ENCODE measurements at regions not wholly inside any gene's neighbourhood (a gene's known extent, or its start where the extent isn't known, plus 50 kb on each side); places are given as distances from the start of the nearest gene placed in this dataset.

DNA sequence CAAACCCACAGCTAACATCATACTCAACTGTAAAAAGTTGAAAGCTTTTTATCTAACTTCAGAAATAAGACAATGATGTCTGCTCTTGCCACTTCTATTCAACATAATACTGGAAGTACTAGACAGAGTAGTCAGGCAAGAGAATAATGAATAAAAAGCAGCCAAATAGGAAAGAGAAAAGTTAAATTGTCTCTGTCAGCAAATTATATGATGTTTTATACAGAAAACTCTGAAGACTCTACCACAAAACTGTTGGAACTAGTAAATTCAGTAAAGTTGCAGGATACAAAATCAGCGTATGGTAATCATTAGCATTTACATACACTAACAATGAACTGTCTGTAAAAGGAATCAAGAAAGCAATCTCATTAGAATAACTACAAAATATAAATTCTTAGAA, 752.9 kb upstream of the CT83 start:
- no peak for DNase-seq

DNA sequence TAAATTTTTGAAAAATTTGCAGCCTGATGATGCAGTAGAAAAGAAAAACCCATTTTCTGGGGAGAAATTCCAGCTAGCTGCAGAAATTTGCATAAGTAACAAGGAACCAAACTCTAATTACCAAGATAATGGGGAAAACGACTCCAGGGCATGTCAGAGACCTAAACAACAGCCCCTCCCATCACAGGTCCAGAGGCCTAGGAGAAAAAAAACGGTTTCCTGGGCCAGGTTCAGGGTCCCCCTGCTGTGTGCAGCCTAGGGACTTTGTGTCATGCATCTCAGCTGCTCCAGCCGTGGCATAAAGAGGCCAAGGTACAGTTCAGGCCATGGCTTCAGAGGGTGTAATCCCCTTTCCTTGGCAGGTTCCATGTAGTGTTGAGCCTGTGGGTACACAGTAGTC, 733.7 kb upstream of the CT83 start:
- intact Hi-C loops (cut with DNase I) = no loop called here
- DNase-seq = peak in 1 of 10 donors; percentile 18

More for the DNA sequence above, 752.9 kb upstream of the CT83 start:
- intact Hi-C loops (cut with DNase I) = no loop called here

DNA sequence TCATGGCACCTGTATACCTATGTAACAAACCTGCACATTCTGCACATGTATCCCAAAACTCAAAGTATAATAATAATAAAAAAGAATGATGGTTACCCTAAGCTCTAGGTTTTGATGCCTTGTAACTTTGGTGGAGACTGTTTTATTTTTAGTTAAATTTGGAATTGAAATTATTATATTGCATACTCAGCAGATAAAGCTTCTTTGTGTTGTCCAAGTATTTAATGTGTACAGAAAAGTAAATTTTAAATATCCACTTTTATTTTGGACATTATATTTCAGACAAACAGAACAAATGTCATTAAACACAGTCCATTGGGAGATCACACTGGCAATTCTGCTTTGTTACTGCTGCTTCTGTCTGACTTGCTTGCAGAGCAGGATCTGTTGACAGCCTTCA, 684.5 kb upstream of the CT83 start:
- intact Hi-C loops (cut with DNase I) = no loop called here
- DNase-seq = no peak

DNA sequence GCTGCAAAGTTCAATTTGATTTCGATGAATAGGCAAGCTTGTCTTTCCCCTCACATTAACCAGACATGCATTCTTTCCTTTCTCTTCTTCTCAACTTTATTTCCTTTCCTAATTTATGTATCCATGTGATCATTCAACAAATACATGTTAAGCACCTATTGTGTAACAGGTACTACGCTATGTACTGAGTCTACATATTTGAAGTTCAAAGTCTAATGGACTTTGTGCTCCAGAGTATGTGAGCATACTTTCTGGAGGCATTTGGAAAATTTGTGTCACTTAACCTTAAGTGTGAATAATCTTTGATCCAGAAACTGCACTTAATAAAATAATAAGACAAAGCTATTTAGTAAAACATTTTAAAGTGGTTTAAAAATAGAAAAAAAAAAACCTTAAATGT, 675.3 kb upstream of the CT83 start:
- no peak for DNase-seq
- intact Hi-C loops (cut with DNase I) = no loop called here

DNA sequence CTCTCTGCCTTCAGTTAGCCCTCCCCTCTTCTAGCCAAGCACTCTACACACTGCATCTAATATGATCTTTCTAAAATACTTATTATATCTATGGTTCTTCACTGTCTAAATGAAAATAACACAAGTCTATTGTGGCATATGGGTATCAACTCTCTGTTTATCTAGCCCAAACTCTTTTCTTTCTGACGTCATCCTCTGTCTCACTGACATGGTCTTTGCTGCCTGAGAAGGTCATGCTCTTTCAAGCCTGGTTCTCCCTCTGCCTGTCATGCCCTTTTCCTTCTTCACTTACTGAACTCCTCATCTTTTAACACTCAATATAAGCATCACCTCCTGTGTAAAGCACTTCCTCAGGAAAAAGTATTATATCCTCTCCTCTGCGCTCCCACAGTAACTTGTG, 672.2 kb upstream of the CT83 start:
- intact Hi-C loops (cut with DNase I) = no loop called here
- no peak for DNase-seq

DNA sequence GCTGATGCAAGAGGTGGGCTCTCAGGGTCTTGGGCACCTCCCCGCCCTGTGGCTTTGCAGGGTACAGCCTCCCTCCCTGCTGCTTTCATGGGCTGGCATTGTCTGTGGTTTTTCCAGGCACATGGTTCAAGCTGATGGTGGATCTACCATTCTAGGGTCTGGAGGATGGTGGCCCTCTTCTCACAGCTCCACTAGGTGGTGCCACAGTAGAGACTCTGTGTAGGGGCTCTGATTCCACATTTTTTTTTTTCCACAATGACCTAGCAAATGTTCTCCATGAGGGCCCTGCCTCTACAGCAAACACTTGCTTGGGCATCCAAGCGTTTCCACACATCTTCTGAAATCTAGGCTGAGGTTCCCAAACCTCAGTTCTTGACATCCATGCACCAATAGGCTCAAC, 657.9 kb upstream of the CT83 start:
- peak in 1 of 10 donors; percentile 22 for DNase-seq

DNA sequence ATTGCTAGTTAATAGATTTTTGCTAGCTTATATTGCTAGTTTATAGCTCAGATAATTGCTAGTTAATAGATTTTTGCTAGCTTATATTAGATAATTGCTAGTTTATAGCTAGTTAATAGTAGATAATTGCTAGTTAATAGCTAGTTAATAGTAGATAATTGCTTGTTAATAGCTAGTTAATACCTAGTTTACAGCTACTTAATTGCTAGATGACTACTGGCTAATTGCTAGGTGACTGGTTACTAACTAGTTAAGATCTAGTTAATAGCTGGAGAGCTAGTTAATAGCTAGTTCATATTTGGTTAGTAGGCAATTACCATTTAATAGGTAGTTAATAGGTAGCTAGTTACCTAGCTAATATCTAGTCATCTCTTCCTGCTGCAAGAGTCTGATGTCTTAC, 633.8 kb upstream of the CT83 start:
- intact Hi-C loops (cut with DNase I) = no loop called here
- DNase-seq = no peak

More for the DNA sequence above, 657.9 kb upstream of the CT83 start:
- intact Hi-C loops (cut with DNase I) = no loop called here

DNA sequence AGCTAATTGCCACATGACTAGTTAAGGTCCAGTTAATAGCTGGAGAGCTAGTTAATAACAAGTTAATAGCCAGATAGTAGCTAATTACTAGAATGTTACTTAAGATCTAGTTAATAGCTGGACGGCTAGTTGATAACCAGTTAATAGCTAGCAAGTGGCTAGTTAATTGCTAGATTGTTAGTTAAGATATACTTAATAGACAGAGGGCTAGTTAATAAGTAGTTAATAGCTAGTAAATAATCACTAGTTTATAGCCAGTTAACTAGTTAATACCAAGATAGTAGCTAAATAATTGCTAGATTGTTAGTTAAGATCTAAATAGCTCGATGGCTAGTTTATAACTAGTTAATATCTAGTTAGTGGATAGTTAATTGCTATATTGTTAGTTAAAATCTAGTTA, 632.6 kb upstream of the CT83 start:
- no peak for DNase-seq
- intact Hi-C loops (cut with DNase I) = no loop called here

DNA sequence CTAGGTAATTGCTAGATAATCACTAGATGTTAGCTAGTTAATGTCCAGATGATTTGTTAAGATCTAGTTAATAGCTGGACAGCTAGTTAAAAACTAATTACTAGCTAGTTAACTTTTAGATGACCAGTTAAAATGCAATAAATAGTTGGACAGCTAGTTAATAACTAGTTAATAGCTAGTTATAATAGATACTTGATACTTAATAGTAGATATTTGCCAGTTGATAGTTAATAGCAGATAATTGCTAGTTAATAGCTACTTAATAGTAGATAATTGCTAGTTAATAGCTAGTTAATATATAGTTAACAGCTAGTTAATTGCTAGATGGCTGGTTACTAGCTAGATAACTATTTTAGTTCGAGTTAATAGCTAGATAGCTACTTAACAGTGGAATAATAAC, 631.4 kb upstream of the CT83 start:
- intact Hi-C loops (cut with DNase I) = no loop called here
- no peak for DNase-seq

DNA sequence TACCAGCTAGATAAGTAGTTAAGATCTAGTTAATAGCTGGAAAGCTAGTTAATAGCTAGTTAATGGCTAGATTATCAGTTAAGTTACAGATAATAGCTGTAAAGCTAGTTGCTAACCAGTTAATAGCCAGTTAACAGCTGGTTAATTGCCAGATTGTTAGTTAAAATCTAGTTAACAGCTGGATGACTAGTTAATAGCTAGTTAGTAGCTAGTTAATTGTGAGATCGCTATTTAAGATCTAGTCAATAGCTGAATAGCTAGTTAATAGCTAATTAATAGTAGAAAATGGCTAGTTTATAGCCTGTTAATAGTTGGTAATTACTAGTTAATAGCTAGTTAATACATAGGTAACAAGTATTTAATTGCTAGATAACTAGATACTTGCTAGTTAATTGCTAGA, 630.5 kb upstream of the CT83 start:
- intact Hi-C loops (cut with DNase I) = no loop called here
- no peak for DNase-seq

DNA sequence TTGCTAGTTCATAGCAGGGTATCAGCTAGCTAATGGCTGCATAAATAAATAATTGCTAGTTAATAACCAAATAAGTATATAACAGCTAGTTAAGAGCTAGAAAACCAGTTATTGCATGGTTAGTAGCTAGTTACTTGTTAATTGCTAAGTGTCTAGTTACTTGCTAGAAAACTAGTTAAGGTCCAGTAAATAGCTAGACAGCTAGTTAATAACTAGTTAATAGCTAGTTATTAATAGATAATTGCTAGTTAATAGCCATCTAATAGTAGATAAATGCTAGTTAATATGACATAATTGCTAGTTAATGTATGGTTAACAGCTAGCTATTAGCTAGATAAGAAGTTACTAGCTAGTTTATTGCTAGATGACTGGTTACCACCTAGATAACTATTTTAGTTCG, 629.9 kb upstream of the CT83 start:
- intact Hi-C loops (cut with DNase I) = no loop called here
- DNase-seq = no peak

DNA sequence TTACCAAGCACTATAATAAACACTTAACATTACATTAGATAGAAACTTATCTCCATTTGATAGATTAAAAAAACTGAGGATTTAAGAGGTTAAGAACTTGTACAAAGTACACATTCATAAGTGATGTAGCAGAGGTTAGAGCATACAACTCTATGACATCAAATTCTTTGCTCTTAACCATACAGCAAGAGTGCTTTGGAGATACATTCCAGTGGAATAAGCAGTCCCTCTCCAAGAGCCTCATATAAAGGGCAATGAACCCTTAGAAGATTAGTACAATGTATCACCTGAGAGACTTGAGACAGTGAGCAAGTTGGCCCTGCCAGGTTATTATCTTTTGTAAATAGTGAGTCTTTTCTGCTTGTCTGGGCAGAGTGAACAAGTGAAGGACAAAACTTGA, 600.4 kb upstream of the CT83 start:
- no peak for DNase-seq
- intact Hi-C loops (cut with DNase I) = no loop called here

DNA sequence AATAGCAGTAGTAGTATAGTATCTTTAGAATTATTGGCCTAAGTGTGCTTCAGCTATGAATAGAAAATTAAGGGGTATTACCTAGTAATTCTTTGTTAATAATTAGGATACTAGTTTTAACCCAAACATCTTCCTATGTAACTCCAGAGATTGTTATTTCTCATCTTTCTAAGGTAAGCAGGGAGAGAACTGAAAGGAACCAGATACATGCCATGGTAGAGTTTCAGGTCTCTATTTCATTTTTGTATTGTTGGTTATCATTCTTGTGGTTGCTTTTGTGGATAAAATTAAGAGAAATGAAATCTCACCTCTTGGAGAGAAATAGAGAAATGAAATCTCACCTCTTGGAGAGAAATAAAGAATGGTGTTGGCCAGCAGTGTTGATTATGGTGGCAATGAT, 597.1 kb upstream of the CT83 start:
- intact Hi-C loops (cut with DNase I) = no loop called here
- DNase-seq = no peak

DNA sequence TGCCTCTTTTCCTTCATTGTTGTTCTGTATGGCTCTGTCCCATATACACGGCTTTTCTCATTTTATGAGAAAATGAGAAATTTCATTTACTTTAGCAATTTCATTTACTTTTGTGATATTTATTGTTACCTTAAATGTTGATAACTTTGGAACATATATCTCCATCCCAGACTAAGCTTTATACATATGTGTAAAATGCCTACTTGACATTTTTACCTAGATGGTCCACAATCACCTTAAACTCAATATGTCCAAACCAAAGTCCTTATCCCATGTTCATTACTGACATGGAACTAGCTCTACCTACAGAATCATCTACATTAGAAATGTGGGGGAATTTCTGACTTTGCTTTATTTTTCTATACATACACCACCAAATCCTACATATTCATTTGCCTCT, 590.5 kb upstream of the CT83 start:
- intact Hi-C loops (cut with DNase I) = no loop called here
- DNase-seq = no peak

DNA sequence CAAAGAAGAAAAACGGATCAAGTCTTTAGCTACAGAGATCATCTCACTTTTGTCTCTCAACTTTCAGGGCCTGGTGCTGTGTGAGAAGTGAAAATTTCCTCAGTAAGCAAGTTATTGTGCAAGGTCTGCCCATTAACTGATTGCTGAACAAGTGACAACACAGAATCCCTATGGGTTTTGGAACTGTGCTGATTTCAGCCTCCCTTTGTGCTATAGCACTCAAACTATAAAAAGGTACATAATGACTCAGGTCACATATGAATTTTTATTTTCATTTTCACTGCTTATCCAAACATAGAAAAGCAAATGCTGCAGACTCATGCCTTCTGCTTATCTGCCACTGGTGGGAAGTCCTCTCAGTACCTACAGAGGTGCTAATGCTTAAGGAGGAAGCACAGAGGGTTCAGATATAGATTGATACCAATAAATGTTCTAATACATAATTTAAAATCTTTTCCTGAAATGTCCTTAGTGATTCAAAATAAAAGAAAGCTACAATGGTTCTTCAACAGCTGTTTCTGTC, 576.2 kb upstream of the CT83 start:
- DNase-seq = no peak
- intact Hi-C loops (cut with DNase I) = no loop called here

DNA sequence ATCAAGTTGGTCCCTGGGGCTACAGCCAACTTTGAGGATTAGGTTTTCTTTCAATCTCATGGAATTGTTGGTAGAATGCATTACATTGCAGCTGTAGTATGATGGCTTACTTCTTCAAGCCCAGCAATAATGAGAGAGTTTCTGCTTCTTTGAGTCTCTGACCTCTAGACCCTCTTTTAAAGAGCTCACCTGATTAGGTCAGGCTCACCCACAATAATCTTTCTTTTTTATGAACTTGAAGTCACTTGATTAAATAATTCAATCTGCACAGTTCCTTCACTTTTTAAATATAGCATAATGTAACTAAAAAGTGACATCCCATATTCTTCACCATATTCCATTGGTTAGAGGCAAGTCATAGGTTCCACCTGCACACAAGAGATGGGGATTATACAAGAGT, 547.5 kb upstream of the CT83 start:
- DNase-seq = no peak
- intact Hi-C loops (cut with DNase I) = no loop called here

DNA sequence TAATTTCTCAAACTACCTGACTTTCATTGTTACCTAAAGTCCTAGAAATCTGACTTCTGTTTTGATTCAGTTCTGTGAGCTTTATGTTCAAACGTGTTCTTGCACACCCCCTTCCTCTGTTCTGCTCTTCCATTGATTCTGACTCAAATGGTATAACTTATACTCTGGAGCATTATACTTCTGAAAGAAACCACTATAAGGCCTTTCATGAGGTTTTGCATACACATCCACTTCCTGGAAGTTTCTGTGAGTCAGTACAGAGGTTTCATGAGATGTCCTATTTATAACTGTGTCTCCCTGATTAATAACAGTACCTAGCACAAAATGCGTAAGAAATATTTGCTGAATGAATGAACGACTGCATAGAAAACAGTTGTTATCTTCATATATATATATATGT, 540.2 kb upstream of the CT83 start:
- DNase-seq = no peak
- intact Hi-C loops (cut with DNase I) = no loop called here

DNA sequence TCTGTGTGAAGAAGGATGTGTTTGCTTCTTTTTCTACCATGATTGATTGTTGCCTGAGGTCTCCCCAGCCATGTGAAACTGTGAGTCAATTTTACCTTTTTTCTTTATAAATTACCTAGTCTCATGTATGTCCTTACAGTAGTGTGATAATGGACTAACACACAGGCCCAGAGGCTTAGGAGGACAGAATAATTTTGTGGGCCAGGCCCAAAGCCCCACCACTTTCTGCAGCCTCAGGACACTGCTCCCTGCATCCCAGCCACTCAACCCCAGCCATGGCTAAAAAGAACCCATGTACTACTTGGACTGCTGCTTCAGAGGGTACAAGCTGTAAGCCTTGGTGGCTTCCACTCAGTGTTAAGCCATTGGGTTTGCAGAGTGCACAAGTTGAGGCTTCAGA, 512.7 kb upstream of the CT83 start:
- intact Hi-C loops (cut with DNase I) = no loop called here
- DNase-seq = no peak

DNA sequence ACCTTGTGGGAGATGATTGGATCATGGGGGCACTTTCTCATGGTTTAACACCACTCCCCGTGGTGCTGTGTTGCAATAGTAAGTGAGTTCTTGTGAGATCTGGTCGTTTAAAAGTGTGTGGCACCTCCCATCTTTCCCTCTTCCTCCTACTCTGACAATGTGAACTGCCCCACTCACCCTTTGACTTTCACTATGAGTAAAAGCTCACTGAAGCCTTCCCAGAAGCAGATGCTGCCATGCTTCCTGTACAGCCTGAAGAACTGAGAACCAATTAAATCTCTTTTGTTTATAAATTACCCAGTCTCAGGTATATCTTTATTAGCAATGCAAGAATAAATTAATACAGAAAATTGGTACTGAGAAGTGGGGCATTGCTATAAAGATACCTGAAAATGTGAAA, 509.6 kb upstream of the CT83 start:
- no peak for DNase-seq

DNA sequence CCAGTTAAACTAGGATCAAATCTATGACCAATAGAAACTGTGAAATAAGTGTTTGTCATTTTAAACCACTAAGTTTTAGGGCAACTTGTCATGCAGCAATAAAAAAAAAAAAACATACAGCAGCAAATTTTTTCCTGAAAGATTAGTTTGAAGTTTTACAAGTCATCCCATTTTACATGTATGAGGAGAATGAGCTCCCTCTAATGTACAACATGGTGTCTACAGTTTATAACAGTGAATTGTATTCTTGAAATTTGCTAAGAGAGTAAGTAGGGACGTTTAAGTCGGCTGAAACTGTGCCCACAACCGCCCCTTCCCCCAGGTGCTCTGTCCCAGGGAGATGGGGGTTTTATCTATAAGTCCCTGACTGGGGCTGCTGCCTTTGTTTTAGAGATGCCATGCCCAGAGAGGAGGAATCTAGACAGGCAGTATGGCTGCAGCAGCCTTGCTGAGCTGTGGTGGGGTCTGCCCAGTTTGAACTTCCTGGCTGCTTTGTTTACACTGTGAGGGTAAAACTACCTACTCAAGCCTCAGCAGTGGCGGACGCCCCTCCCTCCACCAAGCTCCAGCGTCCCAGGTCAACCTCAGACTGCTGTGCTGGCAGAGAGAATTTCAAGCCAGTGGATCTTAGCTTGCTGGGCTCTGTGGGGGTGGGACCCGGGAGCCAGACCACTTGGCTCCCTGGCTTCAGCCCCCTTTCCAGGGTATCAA, 499.3 kb upstream of the CT83 start:
- intact Hi-C loops (cut with DNase I) = no loop called here
- DNase-seq = peak in 2 of 10 donors; percentile 31 to 63

More for the DNA sequence above, 509.6 kb upstream of the CT83 start:
- intact Hi-C loops (cut with DNase I) = no loop called here

DNA sequence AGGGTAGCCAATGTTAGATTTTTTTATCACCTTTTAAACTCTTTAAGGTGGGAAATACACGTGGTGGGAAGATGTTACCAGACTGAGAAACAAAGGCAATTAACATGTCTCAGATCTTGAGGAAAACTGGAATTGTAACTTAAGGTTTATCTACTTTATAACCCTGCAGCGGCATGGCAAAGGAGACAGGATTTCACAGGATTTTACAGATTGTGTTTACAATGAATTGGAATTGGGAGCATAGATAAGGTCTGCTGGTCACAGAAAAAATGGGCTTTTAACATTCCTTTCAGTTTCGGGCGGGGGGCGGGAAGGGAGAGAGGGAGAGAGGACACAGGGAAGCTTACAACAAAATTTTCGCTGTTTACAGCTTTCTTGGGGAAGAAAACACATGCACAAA, 467.5 kb upstream of the CT83 start:
- intact Hi-C loops (cut with DNase I) = no loop called here
- DNase-seq = no peak

DNA sequence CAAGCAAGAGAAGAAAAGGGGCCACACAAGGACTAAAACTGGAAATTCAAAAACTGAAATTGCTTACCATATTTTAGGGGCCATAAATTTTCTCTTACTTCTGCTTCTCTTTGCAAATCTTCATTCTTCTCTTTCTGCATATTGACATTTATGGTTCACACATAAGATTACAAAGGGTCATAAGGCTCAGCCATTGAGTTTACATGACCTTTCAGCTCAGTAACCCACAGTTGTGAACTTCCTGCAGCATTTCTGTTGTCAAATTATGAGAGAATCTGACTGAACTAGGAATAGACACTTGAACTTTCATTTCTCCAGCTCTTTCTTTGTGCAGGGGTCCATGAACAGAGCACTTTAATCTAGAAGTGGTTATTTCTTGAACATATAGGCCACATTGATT, 434.8 kb upstream of the CT83 start:
- intact Hi-C loops (cut with DNase I) = no loop called here
- no peak for DNase-seq

DNA sequence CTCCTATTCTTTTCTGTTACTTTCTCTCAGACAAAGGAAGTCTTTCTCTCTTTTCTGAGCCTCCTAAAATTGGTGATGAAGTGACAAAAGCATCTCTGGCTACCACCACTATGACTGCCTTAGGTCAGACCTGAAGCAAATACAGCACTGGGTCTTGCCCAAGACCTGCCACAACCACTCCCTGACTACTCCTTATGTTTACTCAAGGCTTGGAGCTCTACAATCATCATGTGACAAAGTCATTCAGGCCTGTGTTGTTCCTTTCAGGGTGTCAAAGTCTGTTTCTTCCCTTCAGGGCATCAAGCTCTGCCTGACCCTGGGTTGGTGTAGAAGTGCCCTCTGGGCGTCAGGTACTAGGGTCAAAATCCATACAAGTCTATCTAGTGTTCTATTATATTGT, 419.2 kb upstream of the CT83 start:
- no peak for DNase-seq
- intact Hi-C loops (cut with DNase I) = no loop called here

All from posterior cingulate gyrus (tissue), 11 donors.